HG03354 (cell line): ENCODE measurements at regions not wholly inside any gene's neighbourhood (a gene's known extent, or its start where the extent isn't known, plus 50 kb on each side); places are given as distances from the start of the nearest gene placed in this dataset.

Experiments
- ATAC-seq: cut with Tn5 transposase; IDR thresholded peaks from one replicate; pipeline ENCODE4 v1.9.1; 2021; ENCODE audit warnings: mild to moderate bottlenecking; ENCODE audit not compliant: unreplicated experiment, poor library complexity, severe bottlenecking

DNA sequence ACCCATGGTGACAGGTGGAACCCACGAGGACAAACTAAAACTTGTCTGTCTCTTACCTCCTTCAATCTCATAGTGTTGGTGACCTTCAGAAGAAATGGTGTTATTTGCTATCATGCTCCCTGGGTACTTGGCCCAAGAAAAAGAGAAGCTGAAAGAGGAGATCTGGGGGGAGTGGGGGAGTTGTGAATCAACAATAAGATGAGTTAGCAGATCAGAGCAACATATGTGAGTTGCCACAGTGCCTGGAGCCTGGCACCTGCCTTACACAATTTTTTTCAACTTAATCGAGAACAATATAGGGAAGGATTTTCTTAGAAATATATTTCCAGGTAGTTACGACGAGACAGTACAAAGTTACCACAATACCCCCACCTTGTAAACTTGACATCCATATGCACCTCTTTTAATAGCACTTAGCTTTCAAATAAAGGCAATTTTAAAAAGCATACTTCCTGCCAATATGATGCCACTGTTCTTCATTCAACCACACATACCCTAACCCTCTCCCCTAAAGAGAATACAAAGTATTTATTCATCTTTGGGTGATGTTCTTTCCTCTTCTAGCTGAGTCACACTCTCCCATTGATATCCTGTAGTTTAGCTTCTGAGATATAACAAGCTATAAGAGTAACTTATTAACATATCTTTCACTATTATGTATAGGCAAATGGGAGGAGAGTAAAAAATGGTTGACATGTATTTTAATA, 424.1 kb upstream of the OR4E1 start:
- no peak for ATAC-seq

DNA sequence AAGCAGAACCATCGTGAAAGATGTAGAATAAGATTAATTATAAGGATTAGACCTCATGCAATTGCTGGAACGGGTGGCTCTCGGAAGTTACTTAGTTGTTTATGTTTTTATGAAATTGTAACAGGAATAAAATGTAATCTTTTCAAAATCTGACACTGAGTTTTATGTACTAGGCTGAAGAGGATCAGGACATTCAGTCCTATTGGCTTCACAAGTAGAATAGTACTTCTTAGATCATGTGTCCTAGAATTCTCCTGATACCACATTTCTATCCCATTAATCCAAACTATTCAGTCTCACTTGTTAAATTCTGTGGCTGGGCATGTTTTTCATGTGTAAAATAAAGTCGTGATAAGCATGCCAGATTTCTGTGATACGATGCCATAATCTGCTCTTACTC, 423.5 kb upstream of the OR4E1 start:
- no peak for ATAC-seq

DNA sequence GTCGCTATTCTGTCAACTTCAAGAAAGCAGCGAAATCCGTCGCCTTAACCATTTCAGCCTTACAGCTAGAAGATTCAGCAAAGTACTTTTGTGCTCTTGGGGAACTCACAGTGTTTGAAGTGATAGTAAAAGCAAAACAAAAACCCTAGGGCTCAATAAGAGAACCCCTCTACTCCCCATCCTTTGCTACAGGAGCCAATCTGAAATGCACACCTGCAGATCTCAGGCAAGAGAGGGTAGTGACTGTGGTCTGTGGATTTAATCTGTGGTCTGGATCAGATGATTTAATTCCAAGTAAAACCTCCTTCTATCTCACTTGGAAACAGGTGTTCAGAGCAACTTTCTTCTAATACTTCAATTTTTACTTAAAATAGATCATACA, 422.9 kb upstream of the OR4E1 start:
- ATAC-seq = peak; percentile 77

DNA sequence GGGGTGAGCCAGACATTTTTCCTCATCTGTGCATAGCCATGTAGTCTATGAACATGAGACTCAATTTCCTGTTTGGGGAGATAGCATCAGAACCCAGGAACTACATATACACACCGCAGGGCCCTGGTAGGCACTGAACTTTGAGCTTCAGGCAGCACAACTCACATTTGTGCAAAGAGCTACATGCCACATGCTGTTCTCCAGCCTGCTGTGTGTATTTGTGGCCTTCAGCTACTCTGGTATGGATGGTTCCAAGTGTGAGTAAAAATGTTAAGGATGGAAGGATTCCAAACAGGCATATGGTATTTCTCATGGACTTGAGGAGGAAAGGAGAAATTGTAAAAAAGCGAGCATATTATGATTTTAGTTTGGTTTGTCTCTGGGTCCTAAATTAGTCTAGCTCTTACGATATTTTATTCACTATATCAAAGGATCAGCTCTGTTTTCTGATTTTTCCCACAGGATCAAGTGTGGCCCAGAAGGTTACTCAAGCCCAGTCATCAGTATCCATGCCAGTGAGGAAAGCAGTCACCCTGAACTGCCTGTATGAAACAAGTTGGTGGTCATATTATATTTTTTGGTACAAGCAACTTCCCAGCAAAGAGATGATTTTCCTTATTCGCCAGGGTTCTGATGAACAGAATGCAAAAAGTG, 422.4 kb upstream of the OR4E1 start:
- ATAC-seq = peak; percentile 15

DNA sequence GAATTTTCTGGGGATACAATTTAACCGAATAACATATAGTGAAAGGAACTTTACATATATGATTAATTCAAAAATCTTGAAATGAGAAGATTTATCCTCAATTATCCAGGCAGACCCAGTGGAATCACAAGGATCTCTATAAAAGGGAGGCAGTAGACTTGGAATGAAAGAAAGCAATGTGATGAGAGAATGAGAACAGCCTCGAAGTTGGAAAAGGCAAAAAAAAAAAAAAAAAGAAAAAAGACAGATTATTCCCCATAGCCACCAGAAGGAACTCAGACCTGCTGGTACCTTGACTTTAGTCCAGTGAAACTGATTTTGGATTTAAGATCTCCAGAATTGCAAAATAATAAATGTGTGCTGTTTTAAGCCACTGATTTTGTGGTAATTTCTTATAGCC, 416.3 kb upstream of the OR4E1 start:
- no peak for ATAC-seq

DNA sequence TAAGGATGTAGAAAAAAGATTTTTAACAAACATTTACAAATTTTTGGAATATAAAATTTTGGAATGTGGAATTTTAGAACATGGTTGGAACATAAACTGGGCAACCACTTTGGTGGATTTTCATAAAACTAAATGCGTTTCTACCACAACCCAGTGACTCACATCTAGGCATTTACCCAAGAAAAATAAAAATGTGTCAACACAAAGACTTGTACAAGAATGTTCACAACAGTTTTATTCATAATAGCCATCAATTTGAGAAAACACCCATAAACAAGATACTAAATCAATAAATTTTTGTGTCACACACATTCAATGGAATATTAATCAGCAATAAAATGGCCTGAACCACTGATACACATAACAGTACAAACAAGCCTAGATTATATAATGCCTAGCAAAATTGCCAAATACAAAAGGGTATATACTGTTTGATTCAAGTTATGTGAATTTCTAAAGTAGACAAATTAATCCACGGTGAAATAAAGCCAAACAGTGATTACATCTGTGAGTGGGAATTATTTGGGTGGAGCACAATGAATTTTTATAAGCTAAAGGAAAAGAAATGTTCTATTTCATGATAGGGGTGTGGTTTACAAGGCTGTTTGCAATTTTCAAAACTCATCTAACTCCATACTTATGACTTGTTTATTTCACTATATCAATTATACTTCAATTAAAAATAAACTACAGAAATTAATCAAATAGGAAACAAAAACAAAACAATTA, 415.2 kb upstream of the OR4E1 start:
- ATAC-seq = no peak

DNA sequence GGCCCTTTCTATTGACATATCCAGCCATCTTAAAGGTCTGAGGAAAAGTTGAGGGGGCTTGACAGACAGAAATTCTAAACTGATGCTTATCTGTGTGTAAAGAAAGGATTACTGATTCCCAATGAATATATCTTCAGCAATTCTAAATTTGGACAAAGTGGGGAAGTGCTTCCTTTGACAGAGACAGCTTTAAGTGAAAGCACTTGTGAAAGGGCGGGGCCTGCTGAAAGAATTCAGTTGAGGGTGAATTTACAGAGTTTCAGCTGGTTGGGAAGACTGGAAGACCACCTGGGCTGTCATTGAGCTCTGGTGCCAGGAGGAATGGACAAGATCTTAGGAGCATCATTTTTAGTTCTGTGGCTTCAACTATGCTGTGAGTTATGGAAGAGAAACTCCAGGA, 412.5 kb upstream of the OR4E1 start:
- no peak for ATAC-seq

DNA sequence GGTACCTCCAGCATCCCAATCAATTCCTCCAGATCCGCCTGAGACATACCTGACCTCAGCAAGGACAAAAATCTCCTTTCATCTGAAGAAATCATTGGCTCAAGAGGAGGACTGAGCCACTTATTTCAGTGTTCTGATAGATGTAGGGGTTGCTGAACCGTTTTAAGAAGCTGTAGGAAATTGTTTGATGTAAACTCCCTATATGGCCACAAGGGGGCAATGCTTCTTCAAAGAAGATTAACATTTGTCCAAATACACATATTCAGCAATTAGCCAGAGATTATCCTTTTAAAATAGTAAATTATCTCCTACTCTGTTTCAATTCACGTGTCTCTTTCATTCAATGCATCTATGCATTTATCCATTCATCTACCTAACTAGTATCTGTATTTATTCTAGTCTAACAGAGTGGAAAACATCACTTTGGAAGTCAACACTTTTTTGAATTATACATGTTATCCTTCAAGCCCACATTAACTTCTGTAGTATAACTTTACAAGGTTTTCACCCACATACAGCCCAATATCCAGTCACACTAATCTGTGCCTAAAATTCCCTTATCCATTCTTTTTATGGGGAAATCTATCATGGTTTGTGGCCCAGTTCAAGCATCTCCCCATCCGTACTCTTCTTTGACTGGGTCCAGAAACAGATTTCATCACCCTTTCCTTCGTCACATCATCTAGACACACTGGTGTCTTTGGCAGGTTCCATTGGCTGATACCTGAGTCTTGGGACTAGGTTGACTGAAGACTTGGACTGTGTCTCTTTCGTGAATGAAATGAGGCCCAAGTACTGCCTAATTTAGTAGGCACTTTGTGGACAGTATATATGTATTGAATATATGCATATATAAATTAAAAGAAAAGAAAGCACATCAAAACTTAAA, 411.0 kb upstream of the OR4E1 start:
- ATAC-seq = peak; percentile 48

DNA sequence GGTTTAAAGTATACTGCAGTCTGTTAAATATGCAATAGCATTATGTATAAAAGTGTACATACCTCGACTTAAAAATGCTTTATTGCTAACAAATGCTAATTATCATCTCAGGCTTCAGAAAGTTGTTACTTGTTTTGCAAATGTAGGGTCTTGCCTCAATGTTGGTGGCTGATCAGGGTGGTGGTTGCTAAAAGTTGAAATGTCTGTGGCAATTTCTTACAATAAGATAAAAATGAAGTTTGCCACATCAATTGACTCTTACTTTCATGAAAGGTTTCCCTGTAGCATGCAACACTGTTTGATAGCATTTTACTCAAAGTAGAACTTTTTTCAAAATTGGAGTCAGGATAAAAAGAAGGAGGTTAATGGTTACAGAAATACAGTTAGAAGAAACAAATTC, 407.7 kb upstream of the OR4E1 start:
- ATAC-seq = no peak

DNA sequence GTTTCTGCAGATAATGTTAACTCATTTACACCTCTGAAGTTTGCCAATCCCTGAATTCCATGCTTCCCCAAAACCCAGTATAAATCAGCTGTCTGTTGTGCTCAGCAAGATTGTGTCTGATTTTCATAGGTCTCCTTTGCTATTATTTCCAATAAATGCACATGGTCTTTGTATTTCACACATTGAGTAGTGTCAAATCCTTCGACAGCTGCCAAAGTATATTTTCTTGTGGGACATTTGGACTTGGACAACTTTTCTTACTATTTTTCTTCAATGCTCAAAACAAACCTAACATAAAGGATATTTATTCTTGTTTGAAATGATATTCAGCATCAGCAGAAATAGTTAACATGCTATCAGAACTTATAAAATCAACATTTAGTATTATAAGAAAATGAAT, 406.1 kb upstream of the OR4E1 start:
- no peak for ATAC-seq

DNA sequence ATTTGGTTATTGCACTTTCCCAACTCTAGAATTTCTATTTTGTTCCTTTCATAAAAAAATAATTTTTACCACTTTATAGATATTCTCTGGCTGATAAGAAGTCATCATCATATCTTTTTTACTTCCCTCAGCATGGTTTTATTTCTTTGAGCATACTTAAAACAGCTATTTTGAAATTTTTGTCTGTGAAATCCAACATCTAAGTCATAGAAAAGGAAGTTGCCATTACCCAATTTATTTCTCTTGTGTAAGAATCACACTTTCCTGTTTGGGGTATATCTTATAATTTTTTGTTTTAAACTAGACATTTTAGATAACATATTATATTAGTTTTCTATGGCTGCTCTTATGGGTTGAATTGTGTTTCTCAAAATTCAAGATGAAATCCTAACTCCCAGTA, 400.2 kb upstream of the OR4E1 start:
- no peak for ATAC-seq

DNA sequence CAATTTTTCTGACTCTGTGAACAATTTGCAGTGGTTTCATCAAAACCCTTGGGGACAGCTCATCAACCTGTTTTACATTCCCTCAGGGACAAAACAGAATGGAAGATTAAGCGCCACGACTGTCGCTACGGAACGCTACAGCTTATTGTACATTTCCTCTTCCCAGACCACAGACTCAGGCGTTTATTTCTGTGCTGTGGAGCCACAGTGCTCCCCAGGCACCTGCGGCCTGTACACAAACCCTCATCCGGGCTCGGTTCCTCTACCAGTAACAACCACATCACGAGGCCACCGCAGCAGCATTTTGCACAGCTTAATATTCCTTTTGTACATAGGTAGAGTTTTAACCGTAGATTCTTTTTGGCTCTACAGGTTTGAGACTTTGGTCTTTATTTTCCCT, 397.4 kb upstream of the OR4E1 start:
- peak; percentile 87 for ATAC-seq

DNA sequence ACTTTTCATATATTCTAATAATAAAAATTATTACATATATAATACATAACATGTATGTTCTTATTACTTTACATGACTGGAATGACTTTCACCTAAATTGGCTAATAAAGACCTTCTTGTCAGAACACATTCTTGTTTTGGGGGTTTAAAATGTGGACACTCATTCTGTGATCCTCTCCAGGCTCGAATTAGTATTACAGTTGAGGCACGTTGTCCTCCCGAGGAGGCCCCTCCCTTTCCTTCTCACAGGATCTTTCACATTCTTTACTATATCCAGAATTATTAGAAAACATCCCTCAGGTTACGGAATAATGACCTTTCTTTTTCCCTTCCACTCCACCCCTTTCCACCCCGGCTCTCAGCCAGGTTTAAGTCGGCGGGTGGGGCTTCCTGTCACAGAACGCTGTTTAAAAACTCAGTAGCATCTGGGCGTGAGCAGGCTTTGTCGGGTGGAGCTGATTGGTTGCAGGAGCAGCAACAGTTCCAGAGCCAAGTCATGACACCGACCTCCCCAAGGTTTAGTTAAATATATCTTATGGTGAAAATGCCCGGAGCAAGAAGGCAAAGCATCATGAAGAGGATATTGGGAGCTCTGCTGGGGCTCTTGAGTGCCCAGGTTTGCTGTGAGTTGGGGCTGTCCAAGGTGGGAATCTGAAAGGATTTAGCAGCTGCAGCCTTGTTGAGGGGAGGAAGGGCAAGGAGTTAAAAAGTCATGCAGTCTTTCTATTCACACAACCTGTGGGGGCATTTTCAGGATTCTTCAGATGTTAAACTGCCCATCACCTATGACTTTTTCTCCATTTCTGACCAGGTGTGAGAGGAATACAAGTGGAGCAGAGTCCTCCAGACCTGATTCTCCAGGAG, 396.7 kb upstream of the OR4E1 start:
- ATAC-seq = peak; percentile 76

DNA sequence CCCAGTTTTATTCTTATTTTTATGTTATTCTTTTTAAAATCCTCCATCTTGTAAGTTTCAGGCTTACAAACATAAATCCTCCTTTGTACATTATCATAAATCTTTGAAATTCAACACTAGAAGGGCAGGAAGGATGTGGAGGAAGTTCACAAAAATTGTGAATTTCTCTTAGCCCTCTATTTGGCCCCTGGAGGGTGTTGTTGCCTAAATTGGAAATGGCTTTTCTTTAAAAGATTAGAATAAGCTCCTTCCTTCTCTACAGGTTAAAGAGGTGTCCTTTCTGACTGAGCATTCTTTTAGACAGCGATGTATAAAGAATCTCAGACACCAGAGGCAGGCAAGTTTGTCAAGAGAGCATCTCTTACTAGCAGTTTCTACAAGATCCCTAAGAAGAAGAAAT, 391.7 kb upstream of the OR4E1 start:
- no peak for ATAC-seq

DNA sequence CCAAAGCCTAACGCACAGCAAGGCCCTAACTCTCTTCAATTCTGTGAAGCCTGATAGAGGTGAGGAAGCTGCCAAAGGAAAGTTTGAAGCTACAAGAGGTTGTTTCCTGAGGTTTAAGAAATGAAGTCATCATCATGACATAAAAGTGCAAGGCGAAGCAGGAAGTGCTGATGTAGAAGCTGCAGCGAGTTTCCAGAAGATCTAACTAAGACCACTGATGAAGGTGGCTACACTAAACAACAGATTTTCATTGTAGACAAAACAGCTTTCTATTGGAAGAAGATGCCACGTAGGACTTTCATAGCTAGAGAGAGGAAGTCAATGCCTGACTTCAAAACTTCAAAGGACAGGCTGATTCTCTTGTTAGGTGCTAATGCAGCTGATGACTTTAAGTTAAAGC, 385.6 kb upstream of the OR4E1 start:
- ATAC-seq = no peak

DNA sequence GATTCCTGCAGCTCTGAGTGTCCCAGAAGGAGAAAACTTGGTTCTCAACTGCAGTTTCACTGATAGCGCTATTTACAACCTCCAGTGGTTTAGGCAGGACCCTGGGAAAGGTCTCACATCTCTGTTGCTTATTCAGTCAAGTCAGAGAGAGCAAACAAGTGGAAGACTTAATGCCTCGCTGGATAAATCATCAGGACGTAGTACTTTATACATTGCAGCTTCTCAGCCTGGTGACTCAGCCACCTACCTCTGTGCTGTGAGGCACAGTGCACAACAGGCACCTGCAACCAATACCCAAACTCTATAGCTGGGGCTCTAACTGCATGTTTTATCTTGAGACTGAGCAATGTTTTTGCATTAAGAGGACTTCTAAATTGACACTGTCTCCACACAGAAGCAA, 379.2 kb upstream of the OR4E1 start:
- ATAC-seq = no peak

DNA sequence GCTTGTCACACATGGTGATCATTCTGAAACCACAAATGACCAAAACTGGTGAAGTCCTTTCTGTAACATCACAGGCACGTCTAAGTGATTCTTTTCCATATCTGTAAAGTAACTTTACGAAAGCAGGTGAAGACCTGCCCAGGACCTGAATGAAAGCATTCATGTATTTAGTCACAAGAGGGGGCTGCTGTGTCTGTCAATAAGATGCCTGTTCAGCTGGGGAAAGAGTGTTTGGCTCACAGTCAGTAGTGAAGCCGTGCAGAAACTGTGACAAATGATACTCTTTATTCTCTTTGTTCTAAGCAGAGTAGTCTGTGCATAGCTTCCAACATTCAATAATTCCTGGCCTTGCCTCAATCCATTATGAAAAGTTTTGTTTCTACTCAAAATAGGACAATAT, 373.5 kb upstream of the OR4E1 start:
- ATAC-seq = peak; percentile 74

DNA sequence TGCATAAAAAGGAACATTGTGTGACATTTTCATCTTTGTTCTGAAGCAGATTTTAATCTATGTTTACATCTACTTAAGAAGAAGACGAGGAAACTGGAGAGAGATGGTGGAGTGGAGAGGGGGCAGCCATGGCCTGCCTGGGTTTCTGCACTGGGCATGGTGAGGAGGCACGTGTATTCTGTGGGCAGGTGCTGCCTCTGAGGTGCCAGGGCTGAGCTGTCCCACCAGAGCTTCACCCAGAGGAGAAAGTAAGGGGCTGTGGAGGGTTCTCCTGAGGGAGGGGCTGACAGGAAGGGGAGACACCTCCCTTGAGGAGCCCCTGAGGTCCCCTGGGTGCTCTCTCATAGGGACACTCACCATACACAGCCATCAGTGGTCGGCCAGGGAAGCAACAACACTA, 372.4 kb upstream of the OR4E1 start:
- ATAC-seq = no peak

DNA sequence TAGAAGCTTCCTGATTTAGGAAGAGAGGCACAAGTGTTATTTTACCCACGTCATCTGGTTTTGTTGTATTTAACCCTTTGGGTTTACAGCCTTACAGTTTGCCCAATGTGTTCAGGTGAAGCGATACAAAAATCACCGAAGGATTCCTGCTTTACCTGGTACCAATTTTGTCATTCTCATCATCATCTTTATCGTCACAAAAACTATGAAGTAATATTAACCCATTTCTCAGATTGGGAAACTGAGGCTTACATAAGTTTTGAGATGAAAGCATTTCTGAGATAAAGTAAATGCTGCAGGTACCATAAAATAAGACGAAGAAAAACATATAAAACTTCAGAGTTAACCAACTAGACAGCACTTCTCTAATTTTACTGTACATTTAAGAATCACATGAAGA, 370.6 kb upstream of the OR4E1 start:
- no peak for ATAC-seq
